ENCODE measurements at regions not wholly inside any gene's neighbourhood (a gene's known extent, or its start where the extent isn't known, plus 50 kb on each side); places are given as distances from the start of the nearest gene placed in this dataset.

GRCh38 chr13:38617936-38618335, 68.9 kb upstream of the FREM2 start:
- no peak overlapping the region for H2AFZ ChIP-seq (ENCODE audit: low read depth)
- ChIA-PET POLR2A (no interaction called here), CTCF (no interaction called here)
- H3K36me3 ChIP-seq (replicated peaks in 1 of 2; ENCODE audit: control insufficient read depth in 1 of 2, insufficient read depth in 2 of 2, low read length in 1 of 2): no peaks in the 10 kb centered on the region
- no peaks in the 10 kb centered on the region for H3K9me2 ChIP-seq
- H3K4me3 ChIP-seq (ENCODE audit: low read depth in 2 of 2, low read length in 1 of 2): no peak overlapping the region
- H4K20me1 ChIP-seq (ENCODE audit: insufficient read depth): no peaks in the 10 kb centered on the region
- H3K9ac ChIP-seq: no peak overlapping the region
- 30% methylated on average over 1 of the region's 1 CpG for WGBS (ENCODE audit: low lambda C conversion rate)
- no peaks in the 10 kb centered on the region for H3F3A ChIP-seq (replicated peaks; ENCODE audit: insufficient read depth)
- no peaks in the 10 kb centered on the region for H3K9me3 ChIP-seq
- no peaks in the 10 kb centered on the region for H3K79me2 ChIP-seq (ENCODE audit: insufficient read depth)
- no peaks in the 10 kb centered on the region for H3K27me3 ChIP-seq (ENCODE audit: insufficient read depth)
- H3K4me2 ChIP-seq: no peak overlapping the region
- DNase-seq: no peak
- no peak overlapping the region for H3K27ac ChIP-seq (ENCODE audit: low read depth in 2 of 2, low read length in 1 of 2)
- TF ChIP-seq CHD2 (IDR thresholded peaks at IDR 0.05; ENCODE audit: low read length, partially characterized antibody) (no peak), MEF2A (IDR thresholded peaks at IDR 0.05; ENCODE audit: borderline replicate concordance, low read depth) (no peak), RXRA (IDR thresholded peaks at IDR 0.05; ENCODE audit: borderline replicate concordance, low read depth) (no peak), ELF1 (IDR thresholded peaks at IDR 0.05) (no peak), TAF1 (IDR thresholded peaks at IDR 0.05; ENCODE audit: borderline replicate concordance, low read depth, low read length) (no peak), RAD21 (IDR thresholded peaks at IDR 0.05; ENCODE audit: low read length) (no peak), SMC3 (IDR thresholded peaks at IDR 0.05; ENCODE audit: low read depth, low read length) (no peak)
- no peaks in the 10 kb centered on the region for H3K4me1 ChIP-seq (ENCODE audit: control insufficient read depth in 1 of 2, insufficient read depth in 2 of 2, low read depth in 1 of 2, low read length in 1 of 2)

DNA sequence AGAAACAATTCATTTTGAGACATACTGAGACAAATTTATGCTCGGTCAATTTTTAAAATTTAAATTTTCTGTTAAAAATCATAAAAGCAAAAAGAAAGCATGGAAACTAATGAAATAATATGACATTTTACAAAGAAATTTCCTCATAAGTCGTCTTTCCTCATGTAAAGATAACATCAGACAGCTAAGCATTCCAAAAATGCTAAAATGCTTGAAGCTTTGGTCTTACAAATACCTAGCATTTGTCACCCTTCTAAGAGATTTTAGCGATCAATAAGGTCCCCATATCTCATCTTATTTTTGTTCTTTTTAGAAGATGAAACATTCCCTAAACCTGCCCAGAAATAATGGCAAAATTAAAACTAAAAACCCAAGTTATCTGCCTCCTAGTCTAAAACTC, 68.5 kb upstream of the FREM2 start:
- no peaks in the 10 kb centered on the region for H3K4me1 ChIP-seq (ENCODE audit: control insufficient read depth in 1 of 2, insufficient read depth in 2 of 2, low read depth in 1 of 2, low read length in 1 of 2)
- no peaks in the 10 kb centered on the region for H3K27me3 ChIP-seq (ENCODE audit: insufficient read depth)
- no peaks in the 10 kb centered on the region for H3F3A ChIP-seq (replicated peaks; ENCODE audit: insufficient read depth)
- no peak overlapping the region for H3K9ac ChIP-seq
- H3K36me3 ChIP-seq (replicated peaks in 1 of 2; ENCODE audit: control insufficient read depth in 1 of 2, insufficient read depth in 2 of 2, low read length in 1 of 2): no peaks in the 10 kb centered on the region
- CTCF ChIA-PET: no interaction called here
- no peaks in the 10 kb centered on the region for H4K20me1 ChIP-seq (ENCODE audit: insufficient read depth)
- no peak overlapping the region for H3K4me3 ChIP-seq (ENCODE audit: low read depth in 2 of 2, low read length in 1 of 2)
- H3K79me2 ChIP-seq (ENCODE audit: insufficient read depth): no peaks in the 10 kb centered on the region
- H3K9me2 ChIP-seq: no peaks in the 10 kb centered on the region
- WGBS (ENCODE audit: low lambda C conversion rate): 32% methylated on average over 3 of the region's 3 CpGs
- TF ChIP-seq FOSL2 (IDR thresholded peaks at IDR 0.05; ENCODE audit: borderline replicate concordance, low read depth): no peak
- TF ChIP-seq SIN3A (IDR thresholded peaks at IDR 0.05; ENCODE audit: borderline replicate concordance, low read depth, low read length): no peak
- no peak for TF ChIP-seq CHD2 (IDR thresholded peaks at IDR 0.05; ENCODE audit: low read length, partially characterized antibody)
- no peak overlapping the region for H3K4me2 ChIP-seq
- H2AFZ ChIP-seq (ENCODE audit: low read depth): no peak overlapping the region
- DNase-seq: no peak
- H3K27ac ChIP-seq (ENCODE audit: low read depth in 2 of 2, low read length in 1 of 2): no peak overlapping the region
- POLR2A ChIA-PET: no interaction called here
- no peaks in the 10 kb centered on the region for H3K9me3 ChIP-seq

GRCh38 chr13:38618881-38619280, 68.0 kb upstream of the FREM2 start:
- no peak overlapping the region for H3K4me2 ChIP-seq
- ChIA-PET CTCF (interaction anchor here (1.1 kb wide), 1 partner anchor 37 kb away, joined by 3 read pairs; no protein-coding TSS in a partner anchor), POLR2A (no interaction called here)
- H3F3A ChIP-seq (replicated peaks; ENCODE audit: insufficient read depth): no peaks in the 10 kb centered on the region
- H3K9ac ChIP-seq: no peak overlapping the region
- no peak for DNase-seq
- no peaks in the 10 kb centered on the region for H3K4me1 ChIP-seq (ENCODE audit: control insufficient read depth in 1 of 2, insufficient read depth in 2 of 2, low read depth in 1 of 2, low read length in 1 of 2)
- H3K36me3 ChIP-seq (replicated peaks in 1 of 2; ENCODE audit: control insufficient read depth in 1 of 2, insufficient read depth in 2 of 2, low read length in 1 of 2): no peaks in the 10 kb centered on the region
- no peaks in the 10 kb centered on the region for H4K20me1 ChIP-seq (ENCODE audit: insufficient read depth)
- WGBS (ENCODE audit: low lambda C conversion rate): 5% methylated on average over 1 of the region's 1 CpG
- H3K79me2 ChIP-seq (ENCODE audit: insufficient read depth): no peaks in the 10 kb centered on the region
- no peak overlapping the region for H2AFZ ChIP-seq (ENCODE audit: low read depth)
- no peaks in the 10 kb centered on the region for H3K9me2 ChIP-seq
- TF ChIP-seq ELF1 (IDR thresholded peaks at IDR 0.05) (no peak), NRF1 (IDR thresholded peaks at IDR 0.05; ENCODE audit: low read depth, low read length) (no peak)
- H3K27me3 ChIP-seq (ENCODE audit: insufficient read depth): no peaks in the 10 kb centered on the region
- H3K4me3 ChIP-seq (ENCODE audit: low read depth in 2 of 2, low read length in 1 of 2): no peak overlapping the region
- no peaks in the 10 kb centered on the region for H3K9me3 ChIP-seq
- no peak overlapping the region for H3K27ac ChIP-seq (ENCODE audit: low read depth in 2 of 2, low read length in 1 of 2)

Data from SK-N-SH (cell line).